CD4-positive, alpha-beta memory T cell (primary cell): ENCODE measurements at regions not wholly inside any gene's neighbourhood (a gene's known extent, or its start where the extent isn't known, plus 50 kb on each side); places are given as distances from the start of the nearest gene placed in this dataset.

Experiments
- CTCF ChIA-PET: fragments of 350-600 bp; sonication (Branson Sonifier 250); formaldehyde crosslinking; loops from one replicate; lab custom pipeline; 2021; ENCODE audit warnings: inconsistent platforms; ENCODE audit not compliant: partially characterized antibody; lab: Charles Lee
- POLR2A ChIA-PET: fragments of 350-600 bp; sonication (Branson Sonifier 250); formaldehyde crosslinking; loops from one replicate; lab custom pipeline; 2021; ENCODE audit not compliant: partially characterized antibody; lab: Charles Lee
- DNase-seq, 5 donors: peaks; one replicate each; pipeline versions ENCODE4 v3.0.0 to v3.0.0-alpha.2; 2020 to 2022; ENCODE audit warnings: mixed read lengths in 1 of 5
- H3K27ac ChIP-seq: one replicate; pipeline ENCODE4 v1.7.0; 2013; ENCODE audit warnings: low read depth, low read length
- H3K27me3 ChIP-seq: 2 replicates; pipeline ENCODE4 v1.7.0; 2013; ENCODE audit warnings: mild to moderate bottlenecking, low read length, moderate library complexity; ENCODE audit not compliant: insufficient read depth
- H3K36me3 ChIP-seq: 2 replicates; pipeline ENCODE4 v1.7.0; 2013; ENCODE audit warnings: mild to moderate bottlenecking, low read length, moderate library complexity; ENCODE audit not compliant: insufficient read depth
- H3K4me1 ChIP-seq: 2 replicates; pipeline ENCODE4 v1.7.0; 2013; ENCODE audit warnings: mild to moderate bottlenecking, low read length, moderate library complexity; ENCODE audit not compliant: insufficient read depth
- H3K4me3 ChIP-seq, 2 donors: one replicate each; pipeline ENCODE4 v1.7.0; 2013; ENCODE audit warnings: low read length in 2 of 2, mild to moderate bottlenecking in 1 of 2
- H3K9me3 ChIP-seq, 2 donors: one replicate each; pipeline ENCODE4 v1.7.0; 2013; ENCODE audit warnings: low read length in 2 of 2, control low read depth in 1 of 2; ENCODE audit not compliant: control insufficient read depth in 1 of 2
- H3K27ac Mint-ChIP-seq, 7 donors: one replicate each; pipeline ENCODE4 v1.8.0; 2020 to 2021; ENCODE audit warnings: mixed read lengths in 7 of 7, mild to moderate bottlenecking in 6 of 7, inconsistent platforms in 3 of 7, moderate library complexity in 3 of 7
- H3K27me3 Mint-ChIP-seq, 2 donors: one replicate each; pipeline ENCODE4 v1.8.0; 2020 to 2021; ENCODE audit warnings: mixed read lengths in 2 of 2
- H3K36me3 Mint-ChIP-seq, 2 donors: one replicate each; pipeline ENCODE4 v1.8.0; 2020 to 2021; ENCODE audit warnings: mixed read lengths in 2 of 2, inconsistent platforms in 1 of 2, mild to moderate bottlenecking in 1 of 2
- H3K4me1 Mint-ChIP-seq, 4 donors: one replicate each; pipeline ENCODE4 v1.8.0; 2020 to 2021; ENCODE audit warnings: mixed read lengths in 4 of 4, mild to moderate bottlenecking in 1 of 4
- H3K4me3 Mint-ChIP-seq, 8 donors: one replicate each; pipeline ENCODE4 v1.8.0; 2020 to 2021; ENCODE audit warnings: mixed read lengths in 8 of 8, mild to moderate bottlenecking in 7 of 8, moderate library complexity in 6 of 8, inconsistent platforms in 3 of 8
- H3K9me3 Mint-ChIP-seq, 8 donors: one replicate each; pipeline ENCODE4 v1.8.0; 2020 to 2021; ENCODE audit warnings: mixed read lengths in 8 of 8, mild to moderate bottlenecking in 5 of 8, inconsistent platforms in 3 of 8, moderate library complexity in 1 of 8
- intact Hi-C: fragments of 100-400 bp; cut with micrococcal nuclease; formaldehyde crosslinking; loops from one replicate; pipeline ENCODE4 v1.15.1; 2023

- H3K4me3 Mint-ChIP-seq = no peak overlapping the region
Measured at GRCh38 chr2:16441431-16441830, 224.2 kb downstream of the CYRIA start.

GRCh38 chr2:16440898-16441297 is 224.7 kb downstream of the CYRIA start:
- no peak for DNase-seq
- ChIA-PET POLR2A (no interaction called here), CTCF (no interaction called here)
- no peak overlapping the region for H3K4me3 ChIP-seq
- H3K9me3 ChIP-seq = no peaks in the 10 kb centered on the region
- H3K27me3 ChIP-seq = no peaks in the 10 kb centered on the region
- Mint-ChIP-seq H3K27me3 (peaks cover 1 to 6% of the 10 kb centered on the region in 2 donors), H3K9me3 (peaks cover 0 to 7% (median 0%) of the 10 kb centered on the region in 8 donors), H3K36me3 (no peaks in the 10 kb centered on the region), H3K4me3 (no peak overlapping the region), H3K27ac (no peak overlapping the region), H3K4me1 (no peaks in the 10 kb centered on the region)
- no peak overlapping the region for H3K27ac ChIP-seq
- intact Hi-C loops = no loop called here
- no peaks in the 10 kb centered on the region for H3K4me1 ChIP-seq
- H3K36me3 ChIP-seq = no peaks in the 10 kb centered on the region

More at GRCh38 chr2:16441431-16441830, 224.2 kb downstream of the CYRIA start:
- no peaks in the 10 kb centered on the region for H3K27me3 ChIP-seq
- ChIA-PET CTCF (no interaction called here), POLR2A (no interaction called here)
- no peak overlapping the region for H3K27ac ChIP-seq
- H3K36me3 ChIP-seq = no peaks in the 10 kb centered on the region
- no peak overlapping the region for H3K4me3 ChIP-seq
- no peaks in the 10 kb centered on the region for H3K4me1 ChIP-seq
- Mint-ChIP-seq H3K36me3 (no peaks in the 10 kb centered on the region), H3K9me3 (peaks cover 0 to 7% (median 0%) of the 10 kb centered on the region in 8 donors), H3K4me1 (no peaks in the 10 kb centered on the region), H3K27ac (no peak overlapping the region), H3K27me3 (peaks cover 1 to 6% of the 10 kb centered on the region in 2 donors)
- DNase-seq = no peak
- no peaks in the 10 kb centered on the region for H3K9me3 ChIP-seq
- intact Hi-C loops = no loop called here

GRCh38 chr2:16438613-16439321 is 226.9 kb downstream of the CYRIA start:
- ChIA-PET POLR2A (no interaction called here), CTCF (no interaction called here)
- no peaks in the 10 kb centered on the region for H3K4me1 Mint-ChIP-seq

GRCh38 chr2:16437189-16437588 is 228.4 kb downstream of the CYRIA start:
- H3K27me3 ChIP-seq = no peaks in the 10 kb centered on the region
- no peaks in the 10 kb centered on the region for H3K4me1 ChIP-seq
- Mint-ChIP-seq H3K4me3 (no peak overlapping the region), H3K27ac (no peak overlapping the region), H3K9me3 (peaks cover 0 to 7% (median 0%) of the 10 kb centered on the region in 8 donors), H3K27me3 (peaks cover 3 to 6% of the 10 kb centered on the region in 2 donors), H3K36me3 (no peaks in the 10 kb centered on the region), H3K4me1 (no peaks in the 10 kb centered on the region)
- H3K27ac ChIP-seq = no peak overlapping the region
- POLR2A ChIA-PET = no interaction called here
- no peaks in the 10 kb centered on the region for H3K36me3 ChIP-seq
- intact Hi-C loops = no loop called here
- CTCF ChIA-PET = no interaction called here
- H3K9me3 ChIP-seq = no peaks in the 10 kb centered on the region
- DNase-seq = no peak
- no peak overlapping the region for H3K4me3 ChIP-seq

More at GRCh38 chr2:16438613-16439321, 226.9 kb downstream of the CYRIA start:
- H3K27ac ChIP-seq = no peak overlapping the region
- no peak overlapping the region for H3K4me3 Mint-ChIP-seq
- H3K4me1 ChIP-seq = no peaks in the 10 kb centered on the region
- no peaks in the 10 kb centered on the region for H3K36me3 ChIP-seq
- H3K4me3 ChIP-seq = no peak overlapping the region
- H3K36me3 Mint-ChIP-seq = no peaks in the 10 kb centered on the region
- peaks cover 1 to 6% of the 10 kb centered on the region in 2 donors for H3K27me3 Mint-ChIP-seq
- H3K9me3 Mint-ChIP-seq = peaks cover 0 to 7% (median 0%) of the 10 kb centered on the region in 8 donors
- intact Hi-C loops = no loop called here
- no peak for DNase-seq
- no peak overlapping the region for H3K27ac Mint-ChIP-seq
- no peaks in the 10 kb centered on the region for H3K27me3 ChIP-seq
- H3K9me3 ChIP-seq = no peaks in the 10 kb centered on the region

- ChIA-PET CTCF (interaction anchor here (1.2 kb wide), 1 partner anchor 9 kb away, joined by 3 read pairs; no protein-coding TSS in a partner anchor), POLR2A (no interaction called here)
- H3K4me3 Mint-ChIP-seq = no peak overlapping the region
- Histone ChIP-seq H3K9me3 (no peaks in the 10 kb centered on the region), H3K36me3 (no peaks in the 10 kb centered on the region), H3K4me1 (no peaks in the 10 kb centered on the region), H3K27ac (no peak overlapping the region), H3K4me3 (no peak overlapping the region), H3K27me3 (no peaks in the 10 kb centered on the region)
- no peak overlapping the region for H3K27ac Mint-ChIP-seq
- DNase-seq = no peak
- H3K9me3 Mint-ChIP-seq = no peaks in the 10 kb centered on the region
- H3K36me3 Mint-ChIP-seq = no peaks in the 10 kb centered on the region
- H3K4me1 Mint-ChIP-seq = no peaks in the 10 kb centered on the region
- peaks cover 0 to 6% of the 10 kb centered on the region in 2 donors for H3K27me3 Mint-ChIP-seq
- intact Hi-C loops = no loop called here
Measured at GRCh38 chr2:16434393-16434792, 231.2 kb downstream of the CYRIA start.

- Histone ChIP-seq H3K36me3 (no peaks in the 10 kb centered on the region), H3K4me3 (no peak overlapping the region), H3K9me3 (no peaks in the 10 kb centered on the region), H3K27me3 (no peaks in the 10 kb centered on the region), H3K4me1 (no peaks in the 10 kb centered on the region), H3K27ac (no peak overlapping the region)
- Mint-ChIP-seq H3K36me3 (no peaks in the 10 kb centered on the region), H3K27ac (no peak overlapping the region), H3K4me3 (no peak overlapping the region), H3K27me3 (peaks cover 0 to 5% of the 10 kb centered on the region in 2 donors), H3K9me3 (no peaks in the 10 kb centered on the region), H3K4me1 (no peaks in the 10 kb centered on the region)
- intact Hi-C loops = no loop called here
- DNase-seq = no peak
- CTCF ChIA-PET = no interaction called here
- POLR2A ChIA-PET = no interaction called here
Measured at GRCh38 chr2:16430846-16431245, 234.8 kb downstream of the CYRIA start.

- intact Hi-C loops = no loop called here
- DNase-seq = no peak
- ChIA-PET POLR2A (no interaction called here), CTCF (no interaction called here)
- Histone ChIP-seq H3K27me3 (no peaks in the 10 kb centered on the region), H3K36me3 (no peaks in the 10 kb centered on the region), H3K4me1 (no peaks in the 10 kb centered on the region), H3K4me3 (no peak overlapping the region), H3K27ac (no peak overlapping the region), H3K9me3 (no peaks in the 10 kb centered on the region)
- Mint-ChIP-seq H3K4me1 (no peaks in the 10 kb centered on the region), H3K27me3 (peaks cover 0 to 5% of the 10 kb centered on the region in 2 donors), H3K9me3 (peaks cover 0 to 2% (median 0%) of the 10 kb centered on the region in 8 donors), H3K4me3 (no peak overlapping the region), H3K27ac (no peak overlapping the region), H3K36me3 (no peaks in the 10 kb centered on the region)
Measured at GRCh38 chr2:16429431-16430145, 236.0 kb downstream of the CYRIA start.
